GM19239 (cell line): ENCODE measurements at regions not wholly inside any gene's neighbourhood (a gene's known extent, or its start where the extent isn't known, plus 50 kb on each side); places are given as distances from the start of the nearest gene placed in this dataset.

Source experiments
- DNase-seq: peaks from one replicate; pipeline ENCODE4 v3.0.0; 2011; ENCODE audit warnings: low spot score; ENCODE audit not compliant: insufficient read length
- FAIRE-seq: peaks from 2 replicates; lab custom pipeline; 2011; peaks lifted over from hg19 to GRCh38; lab: Jason Lieb, UNC

DNA sequence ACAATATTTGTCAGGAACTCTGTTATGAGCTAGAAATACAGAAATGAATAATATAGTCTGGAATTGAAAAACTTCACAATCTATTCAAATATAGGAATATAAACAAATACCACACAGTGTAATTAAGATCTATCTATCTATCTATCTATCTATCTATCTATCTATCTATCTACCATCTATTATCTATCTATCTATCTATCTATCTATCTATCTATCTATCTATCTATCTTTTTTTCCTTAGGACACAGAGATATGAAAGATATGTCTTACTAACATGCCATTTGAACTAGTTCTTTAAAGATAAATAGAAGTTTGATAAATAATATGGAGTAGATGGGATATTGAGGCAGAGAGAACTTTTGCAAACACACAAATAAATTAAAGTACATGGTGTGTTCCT lies 357.8 kb downstream of the PARP8 start:
- no peak for FAIRE-seq
- no peak for DNase-seq

DNA sequence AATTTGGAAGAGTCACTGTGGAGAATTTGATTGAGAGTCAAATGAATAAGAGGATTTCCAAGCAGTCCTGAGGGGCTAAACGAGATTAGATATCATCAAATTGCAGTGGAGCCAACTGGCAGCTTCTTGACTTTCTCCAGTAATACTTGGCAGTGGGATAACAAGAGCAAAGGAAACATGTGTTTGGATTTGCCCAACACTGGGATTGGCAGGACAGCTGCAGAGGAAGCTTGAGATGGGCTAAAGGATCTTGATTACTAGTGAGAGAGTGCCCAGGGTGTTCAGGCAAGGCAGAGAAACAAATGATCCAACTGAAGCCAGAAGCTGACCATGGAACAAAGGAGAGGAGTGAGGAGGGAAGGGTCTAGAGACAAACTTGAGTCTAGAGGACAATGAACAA lies 356.0 kb upstream of the ISL1 start:
- DNase-seq (no peak), FAIRE-seq (no peak)

DNA sequence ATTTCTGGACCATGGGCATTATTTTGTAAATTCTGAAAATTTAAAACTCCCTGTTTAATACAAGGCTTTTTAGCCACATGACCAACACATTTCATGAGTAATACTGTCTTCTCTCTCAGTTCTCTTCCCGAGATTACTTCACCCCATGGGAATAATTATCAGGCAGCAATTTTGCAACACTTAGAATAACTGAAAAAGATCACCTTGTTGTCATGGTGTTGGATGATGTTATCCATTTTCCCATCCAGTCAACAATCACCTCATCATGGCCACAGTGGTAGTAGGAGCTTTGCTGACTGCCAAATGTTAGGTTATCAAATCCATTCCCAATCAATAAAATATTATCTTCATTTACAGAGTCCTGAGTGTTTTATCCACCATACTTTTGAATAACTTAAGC lies 354.9 kb upstream of the ISL1 start:
- FAIRE-seq (no peak), DNase-seq (no peak)

DNA sequence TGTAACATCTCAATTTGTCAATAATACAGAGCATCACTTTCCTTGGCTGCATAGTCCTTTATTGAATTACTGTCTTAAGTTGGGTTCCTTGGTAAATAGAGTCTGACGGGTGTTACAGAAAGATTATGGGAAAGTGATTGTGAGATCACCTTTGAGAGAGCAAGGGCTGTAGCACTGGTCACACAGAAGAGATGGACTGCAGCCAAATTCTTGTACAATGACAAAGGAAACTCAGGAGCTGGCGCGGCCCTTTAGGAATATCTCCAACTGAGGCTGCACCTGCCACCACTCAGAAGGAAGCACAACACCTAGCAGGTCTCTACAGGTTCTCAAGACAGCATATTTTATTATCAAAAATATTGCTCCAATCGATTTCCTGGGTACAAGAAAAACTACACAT lies 350.0 kb upstream of the ISL1 start:
- no peak for FAIRE-seq
- DNase-seq = no peak

DNA sequence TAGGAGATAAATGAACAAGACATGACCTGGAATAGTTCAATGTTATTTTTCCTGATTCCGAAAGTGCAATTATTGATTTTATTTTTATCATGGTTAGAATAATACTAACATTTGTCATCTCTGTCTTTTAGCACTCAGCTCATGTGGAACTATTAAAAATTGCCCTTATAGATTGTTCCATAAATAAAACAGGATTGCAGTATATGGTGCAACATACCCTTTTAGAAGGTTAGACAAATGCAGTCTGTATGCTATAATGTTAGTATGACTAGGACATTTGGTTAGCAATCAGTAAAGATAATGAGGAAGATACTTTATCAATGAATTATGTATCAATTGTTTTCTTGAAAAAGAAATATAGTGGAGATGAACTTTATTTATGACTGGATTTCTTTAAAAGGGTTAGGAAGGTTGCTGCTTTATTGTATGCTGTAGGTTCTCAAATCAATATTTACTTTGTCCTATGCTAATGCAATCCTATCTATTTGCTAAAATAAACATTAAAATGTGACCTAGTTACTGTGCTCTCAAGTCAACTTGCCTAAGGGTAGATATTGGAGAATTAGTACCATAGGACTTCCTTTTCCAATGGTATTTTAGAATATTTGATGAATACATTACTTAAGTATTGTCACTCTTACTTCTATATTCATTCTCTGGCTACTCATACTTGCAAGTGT lies 348.9 kb upstream of the ISL1 start:
- no peak for DNase-seq
- no peak for FAIRE-seq

DNA sequence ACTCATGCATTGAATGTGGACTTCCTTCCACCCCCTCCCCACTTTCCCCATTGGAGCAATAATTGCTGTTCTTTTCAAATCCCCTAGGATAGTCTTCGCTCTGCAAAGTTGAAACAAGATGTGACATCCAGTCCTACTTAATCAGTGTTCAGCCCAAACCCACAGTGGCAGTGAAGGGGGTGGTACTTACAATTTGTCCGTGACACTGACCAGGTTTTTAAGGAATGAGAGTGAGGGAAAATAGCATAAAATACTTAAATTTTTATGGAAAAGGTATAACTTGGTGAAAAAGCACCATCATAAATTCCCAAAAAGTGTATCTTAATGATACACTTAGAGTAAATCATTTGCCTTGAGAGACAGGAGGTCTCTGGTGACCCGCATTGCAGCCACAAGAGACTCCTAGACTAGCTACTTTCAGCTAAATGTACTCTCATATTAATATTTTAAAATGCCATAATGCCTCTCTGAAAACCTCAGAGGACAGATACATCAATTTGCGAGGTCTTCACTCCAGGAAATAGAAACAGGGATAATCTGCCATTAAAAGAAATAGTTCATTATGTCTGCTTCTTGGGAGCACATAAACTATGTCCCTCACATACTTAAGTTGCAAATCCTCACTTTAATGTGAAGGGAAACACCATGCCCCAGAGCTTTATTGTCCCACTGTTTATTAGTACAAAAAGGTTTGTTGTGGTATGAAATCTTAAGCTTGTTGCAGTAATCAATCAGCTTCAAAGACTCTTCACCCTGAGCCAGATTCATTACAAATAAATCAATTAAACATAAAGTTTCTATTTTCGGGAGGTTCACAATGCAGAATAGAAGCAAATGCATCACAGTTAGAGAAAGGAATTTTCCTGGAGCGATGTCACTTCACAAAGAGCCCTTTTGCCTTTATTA lies 343.6 kb upstream of the ISL1 start:
- DNase-seq (no peak), FAIRE-seq (no peak)

DNA sequence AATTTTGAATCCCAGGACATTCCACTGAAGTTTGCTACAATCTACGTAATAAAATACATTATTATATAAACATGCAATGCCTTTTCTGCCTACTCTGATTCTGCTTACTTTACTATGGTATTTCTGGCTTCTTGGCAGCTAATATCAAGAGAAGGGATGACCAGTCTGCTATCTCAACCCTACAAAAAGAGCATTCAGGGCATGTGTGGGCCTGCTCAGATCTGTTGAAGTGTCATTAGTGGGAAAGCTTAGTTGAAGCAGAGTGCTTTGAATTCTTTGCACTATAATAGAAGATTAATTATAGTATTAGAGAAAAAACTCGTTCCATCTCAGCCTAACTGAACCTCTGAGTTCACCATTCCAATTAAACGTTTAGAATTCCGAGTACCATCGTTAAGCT lies 339.5 kb upstream of the ISL1 start:
- no peak for FAIRE-seq
- no peak for DNase-seq

DNA sequence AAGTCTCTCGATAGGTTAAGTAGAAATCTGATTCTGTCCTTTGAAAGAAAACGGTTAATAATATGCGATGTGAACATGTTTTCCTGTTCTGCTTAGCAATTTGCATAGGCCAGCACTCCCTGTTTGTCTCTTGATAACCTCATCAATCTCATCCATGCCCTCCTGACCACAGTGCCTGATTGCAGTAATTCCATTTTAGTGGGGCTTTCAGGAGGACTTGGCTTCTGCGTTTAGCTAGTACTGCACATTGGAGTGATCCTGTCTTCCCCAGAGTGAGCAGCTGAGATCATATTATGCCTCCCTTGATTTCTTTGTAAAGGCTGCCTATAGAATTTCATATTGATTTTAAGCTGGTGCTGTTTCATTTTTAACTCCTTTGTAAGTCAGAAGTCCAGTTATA lies 335.9 kb upstream of the ISL1 start:
- FAIRE-seq = no peak

DNA sequence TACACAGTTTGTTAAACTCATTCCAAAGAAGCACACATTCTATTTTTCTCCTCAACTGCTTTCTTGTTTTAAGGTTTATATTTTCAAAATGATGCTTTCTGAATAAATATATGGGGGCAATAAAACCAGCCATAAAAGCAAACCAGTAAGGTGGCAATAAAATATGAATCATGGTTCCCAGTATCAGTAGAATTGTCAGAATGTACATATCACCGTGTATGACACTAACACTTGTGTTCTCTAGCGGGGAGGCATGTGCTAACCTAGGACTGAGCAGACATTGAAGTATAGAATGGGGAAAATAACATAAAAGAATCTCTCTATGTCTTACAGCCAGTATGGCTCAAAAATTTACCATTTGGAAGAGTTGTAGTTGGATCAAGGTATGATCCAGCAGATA lies 329.9 kb upstream of the ISL1 start:
- FAIRE-seq = no peak
- DNase-seq = no peak

More for the DNA sequence above, 335.9 kb upstream of the ISL1 start:
- DNase-seq = no peak

DNA sequence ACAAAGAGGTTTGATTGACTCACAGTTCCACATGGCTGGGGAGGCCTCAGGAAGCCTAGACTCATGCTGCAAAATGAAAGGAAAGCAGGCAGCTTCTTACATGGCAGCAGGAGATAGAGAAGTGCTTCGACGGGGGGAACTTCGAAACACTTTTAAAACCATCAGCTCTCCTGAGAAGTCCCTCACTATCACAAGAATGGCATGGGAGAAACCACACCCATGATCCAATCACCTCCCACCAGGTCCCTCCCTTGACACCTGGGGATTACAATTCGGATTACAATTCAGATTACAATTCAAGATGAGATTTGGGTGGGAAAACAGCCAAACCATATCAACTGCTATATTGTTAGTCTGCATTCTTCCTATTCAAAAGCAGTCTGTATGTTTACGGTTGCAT lies 322.3 kb upstream of the ISL1 start:
- DNase-seq = no peak

DNA sequence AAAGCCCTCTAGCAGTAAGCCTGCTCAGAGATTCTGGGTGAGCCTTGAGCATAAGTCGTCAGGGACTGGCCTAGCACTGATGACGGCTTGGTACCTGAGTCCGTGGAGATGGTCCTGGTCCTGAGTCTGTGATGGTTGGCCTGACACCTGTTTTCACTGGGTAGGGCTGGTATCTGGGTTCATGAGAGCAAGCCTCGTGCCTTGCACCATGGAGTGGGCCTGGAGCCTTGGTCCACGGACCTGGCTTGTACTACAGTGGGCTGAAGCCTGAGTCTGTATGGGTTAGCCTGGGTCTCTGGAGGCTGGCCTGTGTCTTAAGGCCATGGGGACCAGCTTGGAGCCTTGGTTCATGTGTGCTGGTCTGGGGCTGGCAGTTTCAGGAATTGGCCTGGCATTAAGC lies 310.3 kb upstream of the ISL1 start:
- FAIRE-seq (no peak), DNase-seq (no peak)

More for the DNA sequence above, 322.3 kb upstream of the ISL1 start:
- no peak for FAIRE-seq

DNA sequence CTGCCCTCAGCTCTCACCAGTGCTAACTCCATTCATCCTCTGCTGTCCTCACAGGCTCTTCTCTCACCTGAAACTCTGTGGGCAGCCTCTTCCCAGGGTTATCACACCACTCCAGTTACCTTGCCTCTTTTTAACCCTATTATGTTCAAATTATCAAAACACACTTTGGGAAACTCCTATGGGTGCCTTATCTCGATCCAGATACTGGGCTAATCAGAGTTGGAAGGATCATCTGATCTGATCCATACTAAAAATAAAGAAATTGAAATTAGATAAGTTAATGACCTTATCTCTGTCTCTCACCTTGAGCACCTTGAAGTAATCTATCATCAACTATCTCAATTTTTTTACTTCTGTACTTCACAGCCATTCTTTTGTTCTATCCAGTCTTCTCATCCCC lies 300.5 kb upstream of the ISL1 start:
- DNase-seq (no peak), FAIRE-seq (no peak)

DNA sequence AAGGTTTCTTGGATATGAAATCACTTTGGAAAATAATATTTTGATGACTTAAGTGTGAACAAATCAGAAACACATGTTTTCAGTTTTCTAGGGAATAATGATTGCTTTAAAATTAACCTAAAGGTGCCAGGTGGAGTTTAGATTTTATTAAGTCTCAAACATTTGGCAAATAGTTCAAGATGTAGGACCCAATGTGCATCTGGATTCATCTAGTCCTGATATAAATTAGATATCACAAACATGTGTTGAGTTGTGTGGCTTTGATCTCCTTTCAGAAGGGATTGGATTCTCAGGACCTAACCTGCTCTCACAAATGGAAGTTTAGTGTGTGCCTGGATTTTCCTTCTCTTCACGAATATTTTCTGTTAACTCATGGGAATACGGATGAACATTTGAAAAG lies 291.4 kb upstream of the ISL1 start:
- no peak for FAIRE-seq

DNA sequence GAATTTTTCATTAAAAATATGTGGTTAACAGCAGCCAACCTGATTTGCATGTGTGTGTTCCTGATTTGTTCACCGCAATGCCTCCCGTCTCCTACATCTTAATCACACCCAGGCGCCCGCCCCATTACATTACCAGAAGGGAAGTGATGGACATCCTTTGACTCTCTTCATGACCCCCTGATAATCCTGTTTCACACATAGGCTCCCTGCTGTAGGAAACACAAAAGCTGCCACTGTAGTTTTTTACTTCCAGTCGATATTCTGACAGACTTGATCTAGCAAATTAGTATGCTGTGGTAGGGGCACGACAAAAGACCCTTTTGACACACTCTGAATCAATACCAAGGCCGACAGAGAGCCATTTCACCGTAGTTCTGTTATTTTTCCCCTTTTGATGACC lies 287.8 kb upstream of the ISL1 start:
- no peak for FAIRE-seq
- no peak for DNase-seq

More for the DNA sequence above, 291.4 kb upstream of the ISL1 start:
- DNase-seq = no peak

DNA sequence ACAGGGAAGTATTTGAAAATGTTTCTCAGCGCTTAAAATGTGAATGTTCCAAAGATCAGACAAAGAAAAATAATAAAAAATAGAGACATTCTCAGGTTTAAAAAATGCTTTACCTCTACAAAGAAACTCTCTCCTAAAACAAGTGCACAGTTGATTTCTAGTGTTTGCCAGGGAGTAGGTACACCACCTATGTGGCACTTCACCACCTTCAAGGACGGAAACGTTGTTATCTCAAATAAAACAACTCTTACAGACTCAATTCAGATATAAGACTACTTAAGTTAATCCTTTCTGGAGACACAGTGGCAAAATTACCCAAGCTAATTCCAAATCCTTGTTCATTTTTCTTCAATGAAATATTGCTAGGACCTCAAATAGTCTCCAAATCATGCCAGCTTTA lies 286.4 kb upstream of the ISL1 start:
- DNase-seq = no peak
- no peak for FAIRE-seq

DNA sequence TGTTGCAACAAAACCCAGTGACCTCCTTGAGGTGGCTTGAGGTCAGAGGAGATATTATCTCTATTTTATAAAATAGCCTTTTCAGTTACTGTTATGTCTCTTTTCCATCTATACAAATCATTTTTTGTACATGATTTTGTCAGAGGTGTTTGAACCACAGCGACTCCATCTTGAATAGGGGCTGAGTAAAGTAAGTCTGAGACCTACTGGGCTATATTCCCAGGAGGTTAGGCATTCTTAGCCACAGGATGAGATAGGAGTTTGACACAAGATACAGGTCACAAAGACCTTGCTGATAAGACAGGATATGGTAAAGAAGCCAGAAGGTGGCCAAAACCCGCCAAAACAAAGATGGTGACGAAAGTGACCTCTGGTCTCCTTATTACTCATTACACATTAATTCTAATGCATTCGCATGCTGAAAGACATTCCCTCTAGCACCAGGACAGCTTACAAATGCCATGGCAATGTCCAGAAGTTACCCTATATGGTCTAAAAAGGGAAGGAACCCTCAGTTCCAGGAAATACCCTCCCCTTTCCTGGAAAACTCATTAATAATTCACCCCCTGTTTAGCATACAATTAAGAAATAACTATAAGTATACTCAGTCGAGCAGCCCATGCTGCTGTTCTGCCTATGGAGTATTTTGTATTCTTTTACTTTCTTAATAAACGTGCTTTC lies 283.9 kb upstream of the ISL1 start:
- DNase-seq (no peak), FAIRE-seq (no peak)

DNA sequence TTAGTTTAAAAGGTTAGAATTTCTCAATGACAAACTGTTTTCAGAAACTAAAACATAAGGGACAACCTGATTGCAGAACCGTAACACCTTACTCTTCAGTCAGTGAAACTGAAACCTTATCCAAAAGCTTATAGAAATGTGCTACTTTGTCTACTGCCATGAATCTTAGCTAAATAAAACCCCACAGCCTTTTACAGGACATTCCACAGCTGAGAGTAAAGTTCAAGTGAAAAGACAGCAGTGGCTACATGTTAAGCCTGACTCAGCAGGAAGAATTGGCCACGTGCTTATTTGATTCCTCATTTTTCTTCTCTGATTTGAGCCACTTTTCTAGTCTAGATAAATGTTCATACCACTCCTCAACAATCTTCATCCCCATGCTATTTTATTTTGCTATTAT lies 278.7 kb upstream of the ISL1 start:
- FAIRE-seq = no peak
- DNase-seq = no peak

DNA sequence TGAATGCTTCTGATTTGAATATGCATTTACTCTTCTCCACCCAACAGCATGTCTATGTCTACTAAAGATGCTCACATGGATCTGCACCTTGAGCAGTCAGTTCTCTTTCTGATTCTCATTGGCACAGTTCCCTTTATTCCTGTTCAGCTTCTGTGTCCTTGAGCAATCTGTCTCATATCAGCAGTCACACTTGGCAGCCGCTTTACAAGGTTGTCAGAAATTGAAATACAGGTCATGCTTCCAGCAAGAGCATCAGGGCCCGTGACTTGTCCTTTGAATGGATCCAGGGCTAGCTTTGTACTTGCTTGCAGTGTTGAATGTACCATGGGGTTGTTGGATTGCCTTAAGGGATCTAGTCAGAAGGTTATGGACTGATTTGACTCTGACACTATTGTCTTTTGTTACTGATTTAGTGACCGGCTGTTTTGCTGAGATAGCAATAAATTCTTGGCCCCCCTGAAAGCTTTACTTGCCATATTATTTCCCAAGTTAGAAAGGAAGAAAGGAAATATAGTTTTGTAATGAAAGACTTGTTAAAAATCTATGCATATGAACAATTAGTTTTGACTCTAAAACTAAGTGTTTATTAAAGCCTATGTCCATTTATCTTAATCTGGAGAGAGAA lies 273.4 kb upstream of the ISL1 start:
- FAIRE-seq (no peak), DNase-seq (no peak)

DNA sequence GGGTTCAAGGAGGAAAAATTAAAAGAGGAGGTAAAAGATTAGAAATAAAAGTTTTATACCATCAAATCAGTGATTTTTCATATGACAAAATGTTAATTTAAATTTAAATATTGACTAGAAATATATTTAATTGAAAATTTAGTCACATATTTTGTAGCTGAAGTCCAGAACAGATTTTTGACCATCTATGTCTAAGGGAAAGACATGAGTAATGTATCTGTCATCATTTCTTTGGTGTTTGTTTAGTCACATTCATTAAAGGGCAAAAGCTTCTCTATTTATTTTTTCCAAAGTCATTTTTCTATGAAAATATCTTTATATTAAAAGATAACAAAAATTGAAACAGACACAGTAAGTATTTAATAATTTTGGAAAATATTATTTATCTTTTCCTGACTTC lies 252.0 kb upstream of the ISL1 start:
- FAIRE-seq = no peak
- no peak for DNase-seq

DNA sequence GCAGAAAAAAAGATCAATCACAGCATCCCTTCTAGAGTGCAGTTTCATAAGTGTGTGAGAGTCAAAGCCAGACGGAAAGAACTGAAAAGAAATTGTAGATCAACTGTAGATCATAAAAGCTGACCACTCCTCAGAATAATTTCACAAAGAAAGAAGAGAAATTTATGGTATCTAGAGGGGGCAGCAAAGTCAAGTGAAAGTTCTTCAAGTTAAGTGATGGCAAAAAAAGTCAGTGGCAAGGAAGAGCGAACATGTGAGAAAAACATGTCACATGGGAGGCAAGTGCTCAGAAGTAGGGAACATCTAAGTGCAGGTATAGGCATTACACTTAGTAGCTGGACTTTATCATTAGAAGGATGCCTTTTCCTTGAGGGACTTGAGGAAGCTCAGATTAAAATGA lies 245.1 kb upstream of the ISL1 start:
- FAIRE-seq = no peak
- DNase-seq = no peak

DNA sequence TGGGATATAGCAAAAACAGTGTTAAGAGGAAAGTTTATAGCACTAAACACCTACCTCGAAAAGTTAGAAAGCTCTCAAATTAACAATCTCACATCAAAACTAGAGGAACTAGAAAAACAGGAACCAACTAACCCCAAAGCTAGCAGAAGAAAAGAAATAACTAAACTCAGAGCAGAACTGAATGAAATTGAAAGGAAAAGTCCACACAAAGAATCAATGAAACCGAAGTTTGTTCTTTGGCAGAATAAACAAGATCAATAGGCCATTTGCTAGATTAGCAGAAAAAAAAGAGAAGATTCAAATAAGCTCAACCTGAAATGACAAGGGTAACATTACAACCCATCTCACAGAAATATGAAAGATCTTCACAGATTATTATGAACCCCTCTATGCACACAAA lies 234.8 kb upstream of the ISL1 start:
- DNase-seq (no peak), FAIRE-seq (no peak)
